ENCODE measurements at regions not wholly inside any gene's neighbourhood (a gene's known extent, or its start where the extent isn't known, plus 50 kb on each side); places are given as distances from the start of the nearest gene placed in this dataset.

DNA sequence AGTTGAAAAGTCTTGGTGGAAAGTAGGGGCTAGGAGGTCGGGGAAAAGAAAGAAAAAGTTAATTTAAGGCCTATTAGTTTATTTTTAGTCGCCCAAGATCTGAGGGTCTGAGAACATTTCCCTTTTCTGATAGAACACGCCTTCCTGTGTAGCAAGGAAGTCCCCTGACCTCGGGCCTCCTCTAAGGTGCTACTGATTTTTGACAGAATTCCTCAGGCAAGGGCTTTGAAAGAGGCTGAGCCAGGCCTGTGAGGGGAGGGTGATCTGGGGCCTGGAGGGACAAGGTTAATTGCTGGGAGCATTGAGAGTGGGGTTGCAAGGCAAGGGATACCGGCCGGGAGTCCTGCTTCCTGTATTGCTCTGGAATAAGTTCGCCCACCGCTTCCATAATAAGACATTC lies 131.4 kb upstream of the MYCN start:
- TF ChIP-seq SMC3 (conservative IDR thresholded peaks at IDR 0.05; ENCODE audit: poor library complexity) (no peak), POLR2AphosphoS5 (IDR thresholded peaks at IDR 0.05) (no peak), RAD21 (conservative IDR thresholded peaks at IDR 0.05) (no peak), EZH2 (IDR thresholded peaks at IDR 0.05; ENCODE audit: borderline replicate concordance, insufficient read depth, low read length, poor library complexity, severe bottlenecking) (no peak)
- TF ChIP-seq, protein P1, sequence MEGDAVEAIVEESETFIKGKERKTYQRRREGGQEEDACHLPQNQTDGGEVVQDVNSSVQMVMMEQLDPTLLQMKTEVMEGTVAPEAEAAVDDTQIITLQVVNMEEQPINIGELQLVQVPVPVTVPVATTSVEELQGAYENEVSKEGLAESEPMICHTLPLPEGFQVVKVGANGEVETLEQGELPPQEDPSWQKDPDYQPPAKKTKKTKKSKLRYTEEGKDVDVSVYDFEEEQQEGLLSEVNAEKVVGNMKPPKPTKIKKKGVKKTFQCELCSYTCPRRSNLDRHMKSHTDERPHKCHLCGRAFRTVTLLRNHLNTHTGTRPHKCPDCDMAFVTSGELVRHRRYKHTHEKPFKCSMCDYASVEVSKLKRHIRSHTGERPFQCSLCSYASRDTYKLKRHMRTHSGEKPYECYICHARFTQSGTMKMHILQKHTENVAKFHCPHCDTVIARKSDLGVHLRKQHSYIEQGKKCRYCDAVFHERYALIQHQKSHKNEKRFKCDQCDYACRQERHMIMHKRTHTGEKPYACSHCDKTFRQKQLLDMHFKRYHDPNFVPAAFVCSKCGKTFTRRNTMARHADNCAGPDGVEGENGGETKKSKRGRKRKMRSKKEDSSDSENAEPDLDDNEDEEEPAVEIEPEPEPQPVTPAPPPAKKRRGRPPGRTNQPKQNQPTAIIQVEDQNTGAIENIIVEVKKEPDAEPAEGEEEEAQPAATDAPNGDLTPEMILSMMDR (IDR thresholded peaks at IDR 0.05; ENCODE audit: poor library complexity, severe bottlenecking): no peak
- TF ChIP-seq, protein P2, sequence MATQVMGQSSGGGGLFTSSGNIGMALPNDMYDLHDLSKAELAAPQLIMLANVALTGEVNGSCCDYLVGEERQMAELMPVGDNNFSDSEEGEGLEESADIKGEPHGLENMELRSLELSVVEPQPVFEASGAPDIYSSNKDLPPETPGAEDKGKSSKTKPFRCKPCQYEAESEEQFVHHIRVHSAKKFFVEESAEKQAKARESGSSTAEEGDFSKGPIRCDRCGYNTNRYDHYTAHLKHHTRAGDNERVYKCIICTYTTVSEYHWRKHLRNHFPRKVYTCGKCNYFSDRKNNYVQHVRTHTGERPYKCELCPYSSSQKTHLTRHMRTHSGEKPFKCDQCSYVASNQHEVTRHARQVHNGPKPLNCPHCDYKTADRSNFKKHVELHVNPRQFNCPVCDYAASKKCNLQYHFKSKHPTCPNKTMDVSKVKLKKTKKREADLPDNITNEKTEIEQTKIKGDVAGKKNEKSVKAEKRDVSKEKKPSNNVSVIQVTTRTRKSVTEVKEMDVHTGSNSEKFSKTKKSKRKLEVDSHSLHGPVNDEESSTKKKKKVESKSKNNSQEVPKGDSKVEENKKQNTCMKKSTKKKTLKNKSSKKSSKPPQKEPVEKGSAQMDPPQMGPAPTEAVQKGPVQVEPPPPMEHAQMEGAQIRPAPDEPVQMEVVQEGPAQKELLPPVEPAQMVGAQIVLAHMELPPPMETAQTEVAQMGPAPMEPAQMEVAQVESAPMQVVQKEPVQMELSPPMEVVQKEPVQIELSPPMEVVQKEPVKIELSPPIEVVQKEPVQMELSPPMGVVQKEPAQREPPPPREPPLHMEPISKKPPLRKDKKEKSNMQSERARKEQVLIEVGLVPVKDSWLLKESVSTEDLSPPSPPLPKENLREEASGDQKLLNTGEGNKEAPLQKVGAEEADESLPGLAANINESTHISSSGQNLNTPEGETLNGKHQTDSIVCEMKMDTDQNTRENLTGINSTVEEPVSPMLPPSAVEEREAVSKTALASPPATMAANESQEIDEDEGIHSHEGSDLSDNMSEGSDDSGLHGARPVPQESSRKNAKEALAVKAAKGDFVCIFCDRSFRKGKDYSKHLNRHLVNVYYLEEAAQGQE (IDR thresholded peaks at IDR 0.05; ENCODE audit: borderline replicate concordance): no peak
